GM12878 (cell line): ENCODE measurements at regions not wholly inside any gene's neighbourhood (a gene's known extent, or its start where the extent isn't known, plus 50 kb on each side); places are given as distances from the start of the nearest gene placed in this dataset.

ENCODE experiments used
- ATAC-seq: fragments of 200-7000 bp; cut with Tn5 transposase; 3 replicates; pipeline ENCODE4 v1.9.1; 2020; ENCODE audit warnings: mild to moderate bottlenecking, moderate library complexity
- BruUV-seq: library from RNA; stranded (reverse); fragments of 400-500 nt; replicated peaks from 2 replicates; lab custom pipeline; 2021; lab: Mats Ljungman, UMichigan
- CTCF ChIA-PET: fragments of 300-600 bp; sonication (Branson Sonifier 250); formaldehyde crosslinking; extraction: SDS; loops from one replicate; lab custom pipeline; 2021; ENCODE audit warnings: inconsistent platforms; lab: Yijun Ruan, JAX
- POLR2A ChIA-PET: fragments of 350-600 bp; formaldehyde crosslinking; extraction: SDS; loops from one replicate; lab custom pipeline; 2021; ENCODE audit warnings: inconsistent platforms; lab: Charles Lee
- RAD21 ChIA-PET: fragments of 300-600 bp; sonication (Branson Sonifier 250); formaldehyde crosslinking; loops from one replicate; lab custom pipeline; 2023; ENCODE audit warnings: antibody characterized with exemption; ENCODE audit not compliant: unreplicated experiment; lab: Charles Lee
- SMC1A ChIA-PET: fragments of 300-600 bp; sonication (Branson Sonifier 250); formaldehyde crosslinking; loops from one replicate; lab custom pipeline; 2023; ENCODE audit not compliant: unreplicated experiment, uncharacterized antibody; lab: Charles Lee
- DNase-seq: peaks from one replicate; pipeline ENCODE4 v3.0.0-alpha.2; 2011; ENCODE audit warnings: low read depth, low spot score
- FAIRE-seq: peaks from 3 replicates; lab custom pipeline; 2011; peaks lifted over from hg19 to GRCh38; lab: Jason Lieb, UNC
- H2AFZ ChIP-seq: 2 replicates; pipeline ENCODE4 v1.6.0; 2011; ENCODE audit warnings: low read depth, low read length, control low read depth; ENCODE audit not compliant: control insufficient read depth
- H3K27ac ChIP-seq: 2 replicates; pipeline ENCODE4 v1.5.1; 2011; ENCODE audit warnings: control low read depth; ENCODE audit not compliant: control insufficient read depth, insufficient read depth
- H3K27me3 ChIP-seq, 2 experiments: replicated peaks in 1 of 2; 2 replicates each; pipeline versions ENCODE4 v1.6.0 to v1.6.1; 2011; ENCODE audit warnings: low read length in 1 of 2; ENCODE audit not compliant: control insufficient read depth in 2 of 2, insufficient read depth in 2 of 2
- H3K36me3 ChIP-seq, 2 experiments: 2 replicates each; pipeline ENCODE4 v1.5.1; 2011; ENCODE audit warnings: low read length in 1 of 2; ENCODE audit not compliant: control insufficient read depth in 2 of 2, insufficient read depth in 2 of 2
- H3K4me1 ChIP-seq: 2 replicates; pipeline ENCODE4 v1.6.1; 2011; ENCODE audit warnings: mild to moderate bottlenecking, low read length, moderate library complexity, mixed read lengths; ENCODE audit not compliant: control insufficient read depth, insufficient read depth
- H3K4me2 ChIP-seq: 2 replicates; pipeline ENCODE4 v1.6.0; 2011; ENCODE audit warnings: control low read depth; ENCODE audit not compliant: control insufficient read depth, insufficient read depth
- H3K4me3 ChIP-seq: fragments of 200-600 bp; sonication (generic); 2 replicates; pipeline ENCODE4 v1.5.1; 2016
- H3K79me2 ChIP-seq: 2 replicates; pipeline ENCODE4 v1.6.0; 2011; ENCODE audit warnings: low read length; ENCODE audit not compliant: control insufficient read depth, insufficient read depth
- H3K9ac ChIP-seq: 2 replicates; pipeline ENCODE4 v1.8.0; 2011; ENCODE audit warnings: low read length, control low read depth, mixed read lengths; ENCODE audit not compliant: control insufficient read depth, insufficient read depth
- H3K9me3 ChIP-seq: replicated peaks from 3 replicates; pipeline ENCODE4 v1.5.1; 2011; ENCODE audit warnings: mild to moderate bottlenecking, low read length; ENCODE audit not compliant: control insufficient read depth, insufficient read depth
- H4K20me1 ChIP-seq: 2 replicates; pipeline ENCODE4 v1.6.0; 2011; ENCODE audit not compliant: control insufficient read depth, insufficient read depth
- ETV6 ChIP-seq, 2 experiments: fragments of 450-650 bp in 1 of 2; IDR thresholded peaks in 1 of 2; conservative IDR thresholded peaks in 1 of 2; 2 replicates each; pipeline ENCODE4 v1.6.1; 2014; ENCODE audit warnings: antibody characterized with exemption in 1 of 2, borderline replicate concordance in 1 of 2, low read depth in 1 of 2, mild to moderate bottlenecking in 1 of 2, moderate library complexity in 1 of 2
- HCFC1 ChIP-seq: fragments of 150-350 bp; IDR thresholded peaks from 2 replicates; pipeline ENCODE4 v1.6.1; 2014; ENCODE audit warnings: low read length
- NR2C2 ChIP-seq: IDR thresholded peaks from 2 replicates; pipeline ENCODE4 v1.6.1; 2011; ENCODE audit warnings: borderline replicate concordance, low read depth; ENCODE audit not compliant: control insufficient read depth, insufficient read length
- PAX8 ChIP-seq: fragments of 450-650 bp; IDR thresholded peaks from 2 replicates; pipeline ENCODE4 v1.6.1; 2017; ENCODE audit warnings: mild to moderate bottlenecking, moderate library complexity
- RELA ChIP-seq: fragments of 450-650 bp; IDR thresholded peaks from 2 replicates; pipeline ENCODE4 v1.8.0; 2014; ENCODE audit warnings: borderline replicate concordance; ENCODE audit not compliant: partially characterized antibody
- SMARCA5 ChIP-seq: fragments of 450-650 bp; IDR thresholded peaks from 2 replicates; pipeline ENCODE4 v1.6.1; 2017; ENCODE audit warnings: mild to moderate bottlenecking
- SMC3 ChIP-seq: IDR thresholded peaks from 2 replicates; pipeline ENCODE4 v1.6.1; 2011; ENCODE audit warnings: low read length, improper control_type of control experiment, borderline replicate concordance
- STAT1 ChIP-seq: fragments of 450-650 bp; conservative IDR thresholded peaks from 2 replicates; pipeline ENCODE4 v1.6.1; 2014; ENCODE audit warnings: antibody characterized with exemption, mild to moderate bottlenecking
- SUPT20H ChIP-seq: IDR thresholded peaks from 2 replicates; pipeline ENCODE4 v1.6.1; 2011; ENCODE audit warnings: low read depth, mild to moderate bottlenecking, low read length, moderate library complexity, borderline replicate concordance; ENCODE audit not compliant: control insufficient read depth
- TBL1XR1 ChIP-seq: IDR thresholded peaks from 2 replicates; pipeline ENCODE4 v1.6.1; 2012; ENCODE audit warnings: low read depth, low read length, improper control_type of control experiment
- ZNF622 ChIP-seq: fragments of 450-650 bp; IDR thresholded peaks from 2 replicates; pipeline ENCODE4 v1.6.1; 2017; ENCODE audit warnings: mild to moderate bottlenecking, inconsistent platforms
- WGBS: methylation state at CpG from one replicate; pipeline ENCODE4 v1.1.6; 2016; ENCODE audit warnings: low lambda C conversion rate; ENCODE audit not compliant: insufficient replicate concordance, insufficient coverage; ENCODE audit errors: missing lambda C conversion rate; 5-methylcytosine and 5-hydroxymethylcytosine counted together
- in situ Hi-C: fragments of 300-500 bp; cut with MboI; formaldehyde crosslinking; loops from 9 replicates; pipeline ENCODE4 v1.14.3; 2018; ENCODE audit warnings: mixed read lengths
- intact Hi-C: fragments of 100-400 bp; cut with micrococcal nuclease; formaldehyde crosslinking; loops from one replicate; pipeline ENCODE4 v1.14.2; 2022; ENCODE audit not compliant: unreplicated experiment
- TF ChIP-seq, protein P1 (sequence below): IDR thresholded peaks from 2 replicates; pipeline ENCODE4 v1.6.1; 2011; ENCODE audit warnings: mild to moderate bottlenecking, low read depth, low read length, moderate library complexity; ENCODE audit not compliant: insufficient replicate concordance
- TF ChIP-seq, protein P2 (sequence below): IDR thresholded peaks from 2 replicates; pipeline ENCODE4 v1.6.1; 2011; ENCODE audit warnings: low read depth, mild to moderate bottlenecking, low read length, moderate library complexity, borderline replicate concordance; ENCODE audit errors: extremely low read depth
- TF ChIP-seq, protein P3 (sequence below): fragments of 450-650 bp; IDR thresholded peaks from 2 replicates; pipeline ENCODE4 v1.6.1; 2017; ENCODE audit warnings: mild to moderate bottlenecking, moderate library complexity

DNA sequence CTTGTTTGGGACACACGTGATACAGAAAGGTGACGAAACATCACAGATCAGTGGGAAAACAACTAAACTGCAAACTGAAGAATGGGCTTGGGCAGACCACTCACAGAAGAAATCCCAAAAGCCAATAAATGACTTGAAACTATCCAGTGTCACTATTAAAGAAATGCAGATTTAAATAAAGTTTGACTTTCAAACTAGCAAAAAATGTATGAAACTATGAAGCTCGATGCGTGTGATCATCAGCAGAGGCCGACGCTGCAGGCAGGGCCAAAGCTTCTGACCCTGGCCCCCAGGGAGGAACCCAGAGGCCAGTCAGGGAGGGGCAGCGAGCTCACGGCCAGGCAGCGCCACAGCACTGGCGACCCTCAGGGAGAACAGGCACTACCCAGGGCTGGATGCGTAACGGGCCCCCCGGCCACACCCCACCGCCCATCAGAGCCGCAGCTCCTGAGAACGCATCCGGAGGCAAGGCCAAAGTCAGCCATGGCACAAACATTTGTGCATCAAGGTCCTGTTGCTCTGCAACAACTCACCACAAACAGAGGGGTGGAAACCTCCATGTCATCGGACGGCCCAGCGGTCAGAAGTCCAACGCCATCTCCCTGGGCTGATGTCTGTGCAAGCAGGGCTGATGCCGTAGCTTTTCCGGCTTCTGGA is 94.1 kb downstream of the YTHDF1 start:
- ChIA-PET POLR2A (no interaction called here), CTCF (no interaction called here), SMC1A (interaction anchor here (0.6 kb wide), 1 partner anchor 988 kb away, joined by 5 read pairs; no protein-coding TSS in a partner anchor), RAD21 (no interaction called here)
- no peak for FAIRE-seq
- no peaks in the 10 kb centered on the region for H3K79me2 ChIP-seq
- intact Hi-C loops: no loop called here
- no peak overlapping the region for H3K9ac ChIP-seq
- no peak overlapping the region for H3K4me2 ChIP-seq
- no peaks in the 10 kb centered on the region for H3K4me1 ChIP-seq
- TF ChIP-seq STAT1 (no peak), ETV6 (conservative IDR thresholded peaks at IDR 0.05 in 1 of 2, IDR thresholded peaks at IDR 0.05 in 1 of 2; ENCODE audit: borderline replicate concordance in 1 of 2, low read depth in 1 of 2) (no peak), ZNF622 (no peak), RELA (no peak), PAX8 (no peak), SMC3 (no peak), TBL1XR1 (no peak), HCFC1 (no peak), SUPT20H (no peak), SMARCA5 (no peak), NR2C2 (no peak)
- TF ChIP-seq, protein P1, sequence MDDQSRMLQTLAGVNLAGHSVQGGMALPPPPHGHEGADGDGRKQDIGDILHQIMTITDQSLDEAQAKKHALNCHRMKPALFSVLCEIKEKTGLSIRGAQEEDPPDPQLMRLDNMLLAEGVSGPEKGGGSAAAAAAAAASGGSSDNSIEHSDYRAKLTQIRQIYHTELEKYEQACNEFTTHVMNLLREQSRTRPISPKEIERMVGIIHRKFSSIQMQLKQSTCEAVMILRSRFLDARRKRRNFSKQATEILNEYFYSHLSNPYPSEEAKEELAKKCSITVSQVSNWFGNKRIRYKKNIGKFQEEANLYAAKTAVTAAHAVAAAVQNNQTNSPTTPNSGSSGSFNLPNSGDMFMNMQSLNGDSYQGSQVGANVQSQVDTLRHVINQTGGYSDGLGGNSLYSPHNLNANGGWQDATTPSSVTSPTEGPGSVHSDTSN: no peak
- TF ChIP-seq, protein P2, sequence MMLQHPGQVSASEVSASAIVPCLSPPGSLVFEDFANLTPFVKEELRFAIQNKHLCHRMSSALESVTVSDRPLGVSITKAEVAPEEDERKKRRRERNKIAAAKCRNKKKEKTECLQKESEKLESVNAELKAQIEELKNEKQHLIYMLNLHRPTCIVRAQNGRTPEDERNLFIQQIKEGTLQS: no peak
- TF ChIP-seq, protein P3, sequence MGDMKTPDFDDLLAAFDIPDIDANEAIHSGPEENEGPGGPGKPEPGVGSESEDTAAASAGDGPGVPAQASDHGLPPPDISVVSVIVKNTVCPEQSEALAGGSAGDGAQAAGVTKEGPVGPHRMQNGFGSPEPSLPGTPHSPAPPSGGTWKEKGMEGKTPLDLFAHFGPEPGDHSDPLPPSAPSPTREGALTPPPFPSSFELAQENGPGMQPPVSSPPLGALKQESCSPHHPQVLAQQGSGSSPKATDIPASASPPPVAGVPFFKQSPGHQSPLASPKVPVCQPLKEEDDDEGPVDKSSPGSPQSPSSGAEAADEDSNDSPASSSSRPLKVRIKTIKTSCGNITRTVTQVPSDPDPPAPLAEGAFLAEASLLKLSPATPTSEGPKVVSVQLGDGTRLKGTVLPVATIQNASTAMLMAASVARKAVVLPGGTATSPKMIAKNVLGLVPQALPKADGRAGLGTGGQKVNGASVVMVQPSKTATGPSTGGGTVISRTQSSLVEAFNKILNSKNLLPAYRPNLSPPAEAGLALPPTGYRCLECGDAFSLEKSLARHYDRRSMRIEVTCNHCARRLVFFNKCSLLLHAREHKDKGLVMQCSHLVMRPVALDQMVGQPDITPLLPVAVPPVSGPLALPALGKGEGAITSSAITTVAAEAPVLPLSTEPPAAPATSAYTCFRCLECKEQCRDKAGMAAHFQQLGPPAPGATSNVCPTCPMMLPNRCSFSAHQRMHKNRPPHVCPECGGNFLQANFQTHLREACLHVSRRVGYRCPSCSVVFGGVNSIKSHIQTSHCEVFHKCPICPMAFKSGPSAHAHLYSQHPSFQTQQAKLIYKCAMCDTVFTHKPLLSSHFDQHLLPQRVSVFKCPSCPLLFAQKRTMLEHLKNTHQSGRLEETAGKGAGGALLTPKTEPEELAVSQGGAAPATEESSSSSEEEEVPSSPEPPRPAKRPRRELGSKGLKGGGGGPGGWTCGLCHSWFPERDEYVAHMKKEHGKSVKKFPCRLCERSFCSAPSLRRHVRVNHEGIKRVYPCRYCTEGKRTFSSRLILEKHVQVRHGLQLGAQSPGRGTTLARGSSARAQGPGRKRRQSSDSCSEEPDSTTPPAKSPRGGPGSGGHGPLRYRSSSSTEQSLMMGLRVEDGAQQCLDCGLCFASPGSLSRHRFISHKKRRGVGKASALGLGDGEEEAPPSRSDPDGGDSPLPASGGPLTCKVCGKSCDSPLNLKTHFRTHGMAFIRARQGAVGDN: no peak
- no peak overlapping the region for H3K27ac ChIP-seq
- in situ Hi-C loops: no loop called here
- H3K9me3 ChIP-seq: no peaks in the 10 kb centered on the region
- no peak overlapping the region for H2AFZ ChIP-seq
- no peak for DNase-seq
- peaks cover 0 to 3% of the 10 kb centered on the region in 2 experiments; a peak in 1 of 4 replicates for H3K27me3 ChIP-seq
- no TSS peak for BruUV-seq
- no peaks in the 10 kb centered on the region for H3K36me3 ChIP-seq
- WGBS: 51% methylated on average over 23 of the region's 23 CpGs
- no peak for ATAC-seq
- H3K4me3 ChIP-seq: no peak overlapping the region
- no peaks in the 10 kb centered on the region for H4K20me1 ChIP-seq
